A172 (cell line): ENCODE measurements at regions not wholly inside any gene's neighbourhood (a gene's known extent, or its start where the extent isn't known, plus 50 kb on each side); places are given as distances from the start of the nearest gene placed in this dataset.
A peak's percentile ranks its signal among the peaks of the same experiment; 100 is the strongest.

ENCODE experiments used
- DNase-seq: peaks from one replicate; pipeline ENCODE4 v3.0.0-alpha.2; 2015; ENCODE audit warnings: low spot score

GRCh38 chr3:71890356-71890931 is 105.5 kb upstream of the PROK2 start:
- no peak for DNase-seq

- no peak for DNase-seq
These were observed 102.3 kb upstream of the PROK2 start for GRCh38 chr3:71887256-71887655.

- no peak for DNase-seq
These were observed 100.1 kb upstream of the PROK2 start for GRCh38 chr3:71885006-71885405.

GRCh38 chr3:71881732-71882131 is 96.8 kb upstream of the PROK2 start:
- DNase-seq = no peak

GRCh38 chr3:71881041-71881440 is 96.1 kb upstream of the PROK2 start:
- no peak for DNase-seq

- DNase-seq = no peak
These were observed 94.1 kb upstream of the PROK2 start for GRCh38 chr3:71879089-71879488.

GRCh38 chr3:71876135-71877105 is 91.5 kb upstream of the PROK2 start:
- no peak for DNase-seq

GRCh38 chr3:71875461-71875947 is 90.6 kb upstream of the PROK2 start:
- DNase-seq = peak; percentile 64

GRCh38 chr3:71874618-71875017 is 89.7 kb upstream of the PROK2 start:
- DNase-seq = no peak

- no peak for DNase-seq
These were observed 88.2 kb upstream of the PROK2 start for GRCh38 chr3:71873093-71873611.

- DNase-seq = no peak
These were observed 87.3 kb upstream of the PROK2 start for GRCh38 chr3:71872256-71872655.

- DNase-seq = no peak
These were observed 86.1 kb upstream of the PROK2 start for GRCh38 chr3:71870966-71871512.

- no peak for DNase-seq
These were observed 83.9 kb upstream of the PROK2 start for GRCh38 chr3:71868876-71869275.

- no peak for DNase-seq
These were observed 80.8 kb upstream of the PROK2 start for GRCh38 chr3:71865727-71866126.

GRCh38 chr3:71863563-71864190 is 78.7 kb upstream of the PROK2 start:
- DNase-seq = no peak

- DNase-seq = no peak
These were observed 77.6 kb upstream of the PROK2 start for GRCh38 chr3:71862371-71863140.

- peak; percentile 55 for DNase-seq
These were observed 74.2 kb upstream of the PROK2 start for GRCh38 chr3:71859123-71859519.

- no peak for DNase-seq
These were observed 73.7 kb upstream of the PROK2 start for GRCh38 chr3:71858503-71859122.

GRCh38 chr3:71857956-71858355 is 73.0 kb upstream of the PROK2 start:
- DNase-seq = no peak

- DNase-seq = no peak
These were observed 69.8 kb upstream of the PROK2 start for GRCh38 chr3:71854706-71855105.

GRCh38 chr3:71854096-71854495 is 69.1 kb upstream of the PROK2 start:
- no peak for DNase-seq
